Pancreas (tissue), 10 donors: ENCODE measurements at regions not wholly inside any gene's neighbourhood (a gene's known extent, or its start where the extent isn't known, plus 50 kb on each side); places are given as distances from the start of the nearest gene placed in this dataset.

Experiments used
- ATAC-seq, 4 donors: fragments of 200-7000 bp; cut with Tn5 transposase; one replicate each; pipeline versions ENCODE4 v1.8.0 to v1.9.1; 2020; ENCODE audit warnings: mild to moderate bottlenecking in 4 of 4, moderate library complexity in 4 of 4
- DNase-seq, 6 donors: peaks; one replicate each; pipeline ENCODE4 v3.0.0-alpha.2; 2020
- FAIRE-seq: peaks from 2 replicates; lab custom pipeline; 2012; peaks lifted over from hg19 to GRCh38; lab: Jason Lieb, UNC
- H3K27ac ChIP-seq, 4 donors: fragments of 200-600 bp; sonication (generic); 1 replicate in 3 of 4; 2 replicates in 1 of 4; pipeline versions ENCODE4 v1.5.0 to v1.8.0; 2020
- H3K27me3 ChIP-seq, 4 donors: fragments of 200-600 bp; one replicate each; pipeline ENCODE4 v1.8.0; 2021
- H3K36me3 ChIP-seq, 3 donors: fragments of 200-600 bp; sonication (generic) in 1 of 3; one replicate each; pipeline versions ENCODE4 v1.5.0 to v1.8.0; 2020 to 2021
- H3K4me1 ChIP-seq, 3 donors: fragments of 200-600 bp; one replicate each; pipeline ENCODE4 v1.8.0; 2021
- H3K4me3 ChIP-seq, 4 donors: fragments of 200-600 bp; sonication (generic) in 2 of 4; one replicate each; pipeline versions ENCODE4 v1.5.0 to v1.8.0; 2020 to 2021
- H3K9me3 ChIP-seq, 4 donors: fragments of 200-600 bp; one replicate each; pipeline ENCODE4 v1.8.0; 2021
- WGBS, 2 donors: extraction: QIAGEN DNeasy Blood & Tissue Kit; methylation state at CpG; one replicate each; pipeline ENCODE4 v1.1.7; 2013; 5-methylcytosine and 5-hydroxymethylcytosine counted together
- intact Hi-C, 3 donors: fragments of 100-400 bp; cut with DNase I; formaldehyde crosslinking; loops; one replicate each; pipeline versions ENCODE4 v1.11.1 to v1.14.2; 2022
- TF ChIP-seq, protein P1 (sequence below), 4 donors: fragments of 200-600 bp; sonication (generic) in 3 of 4; IDR thresholded peaks; one replicate each; pipeline versions ENCODE4 v1.5.0 to v1.8.0; 2021; ENCODE audit warnings: antibody characterized with exemption in 4 of 4
- donor health status: healthy with polysubstance abuse.
- donor health status: DM: no; HTN: no; CAD: no; lungs with moderate emphysema.
- donor health status: DM: no; HTN: no; CAD: no.
- donor health status: control.
- donor health status: control.
- donor health status: Bipolar disorder and iron deficiency.
- donor health status: DM: yes; HTN: yes; CAD: no.
- donor health status: DM: no; HTN: no; CAD: no.
- donor health status: DM: no; HTN: no; CAD: no.
- donor health status: DM: yes; HTN: yes; CAD: no.

DNA sequence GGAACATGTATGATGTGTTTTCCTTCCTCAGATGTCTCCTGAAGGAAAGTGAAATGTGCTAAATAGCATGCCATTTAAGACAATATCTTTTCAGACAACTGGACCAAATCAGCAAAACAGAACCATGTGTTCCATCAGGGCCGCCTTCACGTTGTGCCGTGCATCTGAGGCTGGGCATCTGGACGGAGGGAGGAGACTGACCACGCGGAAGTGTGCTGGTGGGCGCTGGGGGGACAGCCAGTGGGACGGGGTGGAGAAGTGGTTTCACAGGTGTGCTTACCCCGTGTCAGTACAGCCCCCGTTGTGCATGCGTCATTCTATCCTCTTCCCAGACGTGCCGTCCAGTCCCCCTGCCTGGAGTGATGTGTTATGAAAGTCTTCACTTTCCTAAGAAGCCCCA lies 342.1 kb upstream of the FAT1 start:
- H3K4me1 ChIP-seq, result no peaks in the 10 kb centered on the region
- 83 to 84% methylated on average over 13 of the region's 13 CpGs for WGBS, 2 donors
- no peaks in the 10 kb centered on the region for H3K27me3 ChIP-seq
- FAIRE-seq, result no peak
- DNase-seq, result no peak
- H3K9me3 ChIP-seq, result no peaks in the 10 kb centered on the region
- H3K36me3 ChIP-seq, result no peaks in the 10 kb centered on the region
- no peak overlapping the region for H3K27ac ChIP-seq
- no peak for ATAC-seq
- TF ChIP-seq, protein P1, sequence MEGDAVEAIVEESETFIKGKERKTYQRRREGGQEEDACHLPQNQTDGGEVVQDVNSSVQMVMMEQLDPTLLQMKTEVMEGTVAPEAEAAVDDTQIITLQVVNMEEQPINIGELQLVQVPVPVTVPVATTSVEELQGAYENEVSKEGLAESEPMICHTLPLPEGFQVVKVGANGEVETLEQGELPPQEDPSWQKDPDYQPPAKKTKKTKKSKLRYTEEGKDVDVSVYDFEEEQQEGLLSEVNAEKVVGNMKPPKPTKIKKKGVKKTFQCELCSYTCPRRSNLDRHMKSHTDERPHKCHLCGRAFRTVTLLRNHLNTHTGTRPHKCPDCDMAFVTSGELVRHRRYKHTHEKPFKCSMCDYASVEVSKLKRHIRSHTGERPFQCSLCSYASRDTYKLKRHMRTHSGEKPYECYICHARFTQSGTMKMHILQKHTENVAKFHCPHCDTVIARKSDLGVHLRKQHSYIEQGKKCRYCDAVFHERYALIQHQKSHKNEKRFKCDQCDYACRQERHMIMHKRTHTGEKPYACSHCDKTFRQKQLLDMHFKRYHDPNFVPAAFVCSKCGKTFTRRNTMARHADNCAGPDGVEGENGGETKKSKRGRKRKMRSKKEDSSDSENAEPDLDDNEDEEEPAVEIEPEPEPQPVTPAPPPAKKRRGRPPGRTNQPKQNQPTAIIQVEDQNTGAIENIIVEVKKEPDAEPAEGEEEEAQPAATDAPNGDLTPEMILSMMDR (IDR thresholded peaks at IDR 0.05), result no peak
- H3K4me3 ChIP-seq, result no peak overlapping the region
- intact Hi-C loops, result no loop called here

DNA sequence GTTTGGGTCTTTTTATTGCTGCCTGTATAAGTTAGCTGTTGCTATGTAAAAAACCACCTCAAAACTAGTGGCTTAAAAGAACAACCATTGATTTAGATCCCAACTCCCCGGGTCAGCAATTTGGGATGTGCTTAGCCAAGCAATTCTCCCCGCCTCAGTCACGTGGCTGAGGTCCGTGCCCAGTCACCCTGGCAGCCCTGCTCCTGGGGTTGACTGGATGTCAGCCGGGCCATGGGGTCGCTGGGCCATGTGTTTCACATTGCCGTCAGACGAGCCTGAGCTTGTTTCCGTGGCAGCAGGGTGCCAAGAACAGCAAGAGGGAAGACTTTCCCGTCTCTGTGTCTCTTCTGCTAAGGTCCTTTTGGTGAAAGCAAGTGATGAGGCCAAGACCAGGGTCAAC lies 345.7 kb upstream of the FAT1 start:
- TF ChIP-seq, protein P1 (IDR thresholded peaks at IDR 0.05), result no peak

DNA sequence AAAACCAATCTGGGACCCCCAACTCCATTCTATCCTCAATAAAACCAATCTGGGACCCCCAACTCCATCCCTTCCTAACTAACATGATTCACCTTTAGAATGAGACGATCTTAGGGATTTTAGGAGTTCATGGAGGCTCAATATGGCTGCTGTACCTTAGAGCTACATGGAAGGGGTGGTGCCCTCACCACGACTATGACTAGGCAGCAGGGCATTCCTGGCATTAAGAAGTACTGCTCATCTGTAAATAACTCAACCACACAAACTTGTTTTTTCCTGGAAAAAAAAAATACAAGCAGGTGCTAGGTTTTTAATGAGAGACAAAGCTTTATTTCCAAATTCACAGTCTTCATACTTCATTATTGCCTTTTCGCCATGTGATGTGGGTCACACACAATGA lies 346.5 kb upstream of the FAT1 start:
- Histone ChIP-seq H3K9me3 (no peaks in the 10 kb centered on the region), H3K36me3 (no peaks in the 10 kb centered on the region), H3K27ac (no peak overlapping the region), H3K4me1 (no peaks in the 10 kb centered on the region), H3K27me3 (no peaks in the 10 kb centered on the region), H3K4me3 (no peak overlapping the region)
- FAIRE-seq (no peak), DNase-seq (no peak), ATAC-seq (no peak)
- 86 to 88% methylated on average over 3 of the region's 3 CpGs for WGBS, 2 donors
- intact Hi-C loops, result no loop called here
- TF ChIP-seq, protein P1 (IDR thresholded peaks at IDR 0.05), result no peak

More for the DNA sequence above, 345.7 kb upstream of the FAT1 start:
- no peaks in the 10 kb centered on the region for H3K4me1 ChIP-seq
- no peaks in the 10 kb centered on the region for H3K27me3 ChIP-seq
- H3K27ac ChIP-seq, result no peak overlapping the region
- intact Hi-C loops, result no loop called here
- DNase-seq (no peak), ATAC-seq (no peak), FAIRE-seq (no peak)
- no peak overlapping the region for H3K4me3 ChIP-seq
- no peaks in the 10 kb centered on the region for H3K9me3 ChIP-seq
- H3K36me3 ChIP-seq, result no peaks in the 10 kb centered on the region
- 85 to 88% methylated on average over 10 of the region's 10 CpGs for WGBS, 2 donors

DNA sequence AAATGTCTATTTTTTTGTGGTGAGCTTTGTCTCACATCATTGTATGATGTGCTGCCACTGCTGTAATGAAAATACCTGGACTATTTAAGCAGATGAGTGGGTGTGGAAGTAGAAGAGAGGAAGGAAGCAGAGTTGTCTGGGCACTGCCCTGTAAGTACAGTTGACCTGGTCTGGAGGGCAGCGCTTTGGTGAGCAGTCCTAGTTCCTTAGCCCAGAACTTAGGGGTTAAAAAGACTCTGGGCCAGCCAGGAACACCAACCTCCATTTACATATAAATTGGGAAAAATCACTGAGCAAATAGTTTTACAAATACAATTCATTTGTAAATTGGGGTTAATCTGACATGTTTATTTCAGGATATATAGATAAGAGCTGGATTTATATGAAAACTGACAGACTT lies 347.1 kb upstream of the FAT1 start:
- intact Hi-C loops, result no loop called here
- no peak for ATAC-seq
- Histone ChIP-seq H3K36me3 (no peaks in the 10 kb centered on the region), H3K9me3 (no peaks in the 10 kb centered on the region), H3K27ac (no peak overlapping the region), H3K4me3 (no peak overlapping the region), H3K4me1 (no peaks in the 10 kb centered on the region), H3K27me3 (no peaks in the 10 kb centered on the region)
- TF ChIP-seq, protein P1 (IDR thresholded peaks at IDR 0.05), result no peak
- no peak for DNase-seq
- 86 to 88% methylated on average over 1 of the region's 1 CpG for WGBS, 2 donors
- FAIRE-seq, result no peak

DNA sequence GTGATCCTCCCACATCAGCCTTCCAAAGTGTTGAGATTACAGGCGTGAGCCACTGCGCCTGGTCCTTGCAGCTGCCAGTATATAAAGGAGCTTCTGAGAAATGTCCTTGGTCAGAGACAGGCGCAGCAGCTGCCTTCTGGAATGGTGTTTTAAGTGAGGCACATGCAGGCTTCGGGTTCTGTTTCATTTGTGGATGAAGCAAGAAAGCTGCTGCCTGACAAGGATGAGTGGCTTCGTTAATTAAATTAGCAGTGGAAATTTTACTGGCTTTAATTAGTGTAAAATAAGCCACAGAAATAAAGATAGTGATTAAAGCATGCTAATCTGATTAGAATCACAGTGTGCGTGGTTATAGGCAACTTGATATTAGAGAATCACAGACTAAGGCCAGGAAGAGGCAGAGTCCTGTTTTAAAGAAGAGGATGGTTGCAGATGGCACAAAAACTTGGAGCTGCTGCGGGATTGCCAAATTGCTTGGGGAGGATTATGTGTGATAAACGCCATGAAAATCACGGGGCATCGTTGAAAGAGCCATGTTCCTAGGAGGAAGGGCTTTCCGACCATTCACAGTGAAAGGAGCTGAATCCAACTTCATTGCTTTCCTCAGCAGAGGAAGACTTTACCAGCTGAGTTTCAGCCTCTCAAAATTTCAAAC lies 348.4 kb upstream of the FAT1 start:
- Histone ChIP-seq H3K27ac (no peak overlapping the region), H3K36me3 (no peaks in the 10 kb centered on the region), H3K4me1 (no peaks in the 10 kb centered on the region), H3K9me3 (no peaks in the 10 kb centered on the region), H3K27me3 (no peaks in the 10 kb centered on the region), H3K4me3 (no peak overlapping the region)
- FAIRE-seq, result no peak
- ATAC-seq, result no peak
- WGBS, 2 donors, result 65 to 78% methylated on average over 11 of the region's 11 CpGs
- no peak for DNase-seq
- TF ChIP-seq, protein P1 (IDR thresholded peaks at IDR 0.05), result no peak
- intact Hi-C loops, result no loop called here
